ENCODE measurements at regions not wholly inside any gene's neighbourhood (a gene's known extent, or its start where the extent isn't known, plus 50 kb on each side); places are given as distances from the start of the nearest gene placed in this dataset.

DNA sequence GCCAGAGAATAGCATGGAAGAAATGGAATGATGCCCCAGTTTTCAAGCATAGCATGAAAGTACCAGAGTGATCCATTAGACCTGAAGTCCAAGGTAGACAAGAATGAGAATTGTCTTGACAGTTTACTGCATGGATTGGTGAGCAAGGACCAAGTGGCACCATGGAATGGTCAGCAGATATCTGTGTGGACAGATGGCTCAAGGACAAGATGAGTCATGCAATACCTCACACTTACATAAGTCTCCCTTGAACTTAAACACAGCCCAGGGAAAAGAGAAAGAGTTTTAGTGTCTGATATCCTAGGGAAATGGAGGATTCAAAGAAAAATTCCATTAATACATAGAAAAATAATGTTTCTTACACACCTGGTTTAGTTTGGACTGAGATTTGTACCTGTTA, 195.2 kb downstream of the MRPL39 start:
- Histone ChIP-seq H3K9ac (ENCODE audit: low read length) (no peak overlapping the region), H3K79me2 (ENCODE audit: control insufficient read depth, insufficient read depth, low read length, poor library complexity) (no peaks in the 10 kb centered on the region), H2AK5ac (ENCODE audit: low read length) (no peak overlapping the region), H2AFZ (ENCODE audit: insufficient read depth, low read length, poor library complexity) (no peak overlapping the region), H3K4me2 (ENCODE audit: low read length) (no peak overlapping the region), H2BK5ac (ENCODE audit: low read depth, low read length, poor library complexity) (no peak overlapping the region), H4K8ac (ENCODE audit: low read depth, low read length) (no peak overlapping the region), H3K79me1 (ENCODE audit: low read length) (no peaks in the 10 kb centered on the region), H3K4me3 (ENCODE audit: low read depth, low read length) (no peak overlapping the region), H3K14ac (ENCODE audit: low read length) (no peak overlapping the region), H3K4ac (ENCODE audit: low read depth, low read length) (no peak overlapping the region), H3K4me1 (ENCODE audit: control insufficient read depth in 1 of 2, insufficient read depth in 2 of 2, low read length in 2 of 2) (no peaks in the 10 kb centered on the region), H4K91ac (ENCODE audit: low read depth, low read length) (no peak overlapping the region), H3K9me3 (ENCODE audit: insufficient read depth, low read depth, low read length) (peaks cover 2% of the 10 kb centered on the region), H4K12ac (ENCODE audit: low read depth, low read length) (no peak overlapping the region), H3K27me3 (ENCODE audit: insufficient read depth, low read length) (no peaks in the 10 kb centered on the region), H3K36me3 (ENCODE audit: control insufficient read depth in 1 of 2, insufficient read depth in 2 of 2, low read length in 2 of 2) (no peaks in the 10 kb centered on the region), H3K23ac (ENCODE audit: low read length) (no peak overlapping the region), H3K27ac (ENCODE audit: low read depth, low read length) (no peak overlapping the region), H2BK120ac (ENCODE audit: insufficient read depth, low read length, poor library complexity) (no peak overlapping the region), H2BK12ac (ENCODE audit: low read length) (no peak overlapping the region), H3K18ac (ENCODE audit: low read length) (no peak overlapping the region)
- DNase-seq: no peak

DNA sequence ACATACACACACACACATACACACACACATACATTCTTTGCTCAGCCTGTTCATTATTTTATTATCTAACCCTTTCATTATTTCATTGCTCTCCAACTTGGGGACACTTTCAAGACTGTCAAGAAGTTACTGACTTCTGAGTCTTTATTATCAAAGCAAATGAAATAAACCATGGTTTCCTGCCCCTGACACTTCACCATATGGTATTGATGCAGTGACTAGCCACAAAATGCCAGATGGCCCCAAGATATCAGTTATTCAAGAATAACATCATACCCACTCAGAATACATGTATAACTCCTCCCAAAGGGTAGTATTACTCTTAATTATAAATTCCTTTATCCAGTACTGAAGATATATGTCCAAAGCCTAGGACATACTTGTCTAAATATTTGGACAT, 197.3 kb downstream of the MRPL39 start:
- Histone ChIP-seq H3K9me3 (ENCODE audit: insufficient read depth, low read depth, low read length) (peaks cover 2% of the 10 kb centered on the region), H3K27ac (ENCODE audit: low read depth, low read length) (no peak overlapping the region), H4K8ac (ENCODE audit: low read depth, low read length) (no peak overlapping the region), H3K4me3 (ENCODE audit: low read depth, low read length) (no peak overlapping the region), H3K23ac (ENCODE audit: low read length) (no peak overlapping the region), H3K4me1 (ENCODE audit: control insufficient read depth in 1 of 2, insufficient read depth in 2 of 2, low read length in 2 of 2) (no peaks in the 10 kb centered on the region), H4K91ac (ENCODE audit: low read depth, low read length) (no peak overlapping the region), H3K79me2 (ENCODE audit: control insufficient read depth, insufficient read depth, low read length, poor library complexity) (no peaks in the 10 kb centered on the region), H2BK120ac (ENCODE audit: insufficient read depth, low read length, poor library complexity) (no peak overlapping the region), H3K9ac (ENCODE audit: low read length) (no peak overlapping the region), H3K4me2 (ENCODE audit: low read length) (no peak overlapping the region), H3K4ac (ENCODE audit: low read depth, low read length) (no peak overlapping the region), H2AK5ac (ENCODE audit: low read length) (no peak overlapping the region), H2AFZ (ENCODE audit: insufficient read depth, low read length, poor library complexity) (no peak overlapping the region), H3K36me3 (ENCODE audit: control insufficient read depth in 1 of 2, insufficient read depth in 2 of 2, low read length in 2 of 2) (no peaks in the 10 kb centered on the region), H3K27me3 (ENCODE audit: insufficient read depth, low read length) (no peaks in the 10 kb centered on the region), H2BK12ac (ENCODE audit: low read length) (no peak overlapping the region), H2BK5ac (ENCODE audit: low read depth, low read length, poor library complexity) (no peak overlapping the region), H4K12ac (ENCODE audit: low read depth, low read length) (no peak overlapping the region), H3K14ac (ENCODE audit: low read length) (no peak overlapping the region), H3K79me1 (ENCODE audit: low read length) (no peaks in the 10 kb centered on the region), H3K18ac (ENCODE audit: low read length) (no peak overlapping the region)
- no peak for DNase-seq

DNA sequence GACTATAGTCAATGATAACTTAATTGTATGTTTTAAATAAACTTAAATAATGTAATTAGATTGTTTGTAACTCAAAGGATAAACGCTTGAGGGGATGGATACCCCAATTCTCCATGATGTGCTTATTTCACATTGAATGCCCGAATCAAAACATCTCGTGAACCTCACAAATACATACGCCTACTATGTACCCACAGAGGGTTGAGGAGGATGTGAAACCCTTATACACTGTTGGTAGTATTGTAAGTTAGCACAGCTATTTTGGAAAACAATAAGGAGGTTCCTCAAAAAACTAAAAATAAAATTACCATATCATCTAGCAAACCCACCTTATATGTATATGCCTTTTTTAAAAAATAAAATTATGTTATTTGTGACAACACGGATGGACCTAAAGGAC, 198.6 kb downstream of the MRPL39 start:
- Histone ChIP-seq H3K27me3 (ENCODE audit: insufficient read depth, low read length) (no peaks in the 10 kb centered on the region), H3K4me2 (ENCODE audit: low read length) (no peak overlapping the region), H3K14ac (ENCODE audit: low read length) (no peak overlapping the region), H3K27ac (ENCODE audit: low read depth, low read length) (no peak overlapping the region), H3K79me2 (ENCODE audit: control insufficient read depth, insufficient read depth, low read length, poor library complexity) (no peaks in the 10 kb centered on the region), H3K4ac (ENCODE audit: low read depth, low read length) (no peak overlapping the region), H2AK5ac (ENCODE audit: low read length) (no peak overlapping the region), H2BK12ac (ENCODE audit: low read length) (no peak overlapping the region), H3K36me3 (ENCODE audit: control insufficient read depth in 1 of 2, insufficient read depth in 2 of 2, low read length in 2 of 2) (no peaks in the 10 kb centered on the region), H2BK5ac (ENCODE audit: low read depth, low read length, poor library complexity) (no peak overlapping the region), H3K9me3 (ENCODE audit: insufficient read depth, low read depth, low read length) (no peaks in the 10 kb centered on the region), H3K18ac (ENCODE audit: low read length) (no peak overlapping the region), H2BK120ac (ENCODE audit: insufficient read depth, low read length, poor library complexity) (no peak overlapping the region), H3K23ac (ENCODE audit: low read length) (no peak overlapping the region), H3K4me1 (ENCODE audit: control insufficient read depth in 1 of 2, insufficient read depth in 2 of 2, low read length in 2 of 2) (no peaks in the 10 kb centered on the region), H2AFZ (ENCODE audit: insufficient read depth, low read length, poor library complexity) (no peak overlapping the region), H3K79me1 (ENCODE audit: low read length) (no peaks in the 10 kb centered on the region), H3K9ac (ENCODE audit: low read length) (no peak overlapping the region), H3K4me3 (ENCODE audit: low read depth, low read length) (no peak overlapping the region), H4K12ac (ENCODE audit: low read depth, low read length) (no peak overlapping the region), H4K8ac (ENCODE audit: low read depth, low read length) (no peak overlapping the region), H4K91ac (ENCODE audit: low read depth, low read length) (no peak overlapping the region)
- no peak for DNase-seq
- WGBS (ENCODE audit: extremely low coverage, insufficient coverage, insufficient read length): no CpG with 5 or more reads among the region's 5 CpGs

DNA sequence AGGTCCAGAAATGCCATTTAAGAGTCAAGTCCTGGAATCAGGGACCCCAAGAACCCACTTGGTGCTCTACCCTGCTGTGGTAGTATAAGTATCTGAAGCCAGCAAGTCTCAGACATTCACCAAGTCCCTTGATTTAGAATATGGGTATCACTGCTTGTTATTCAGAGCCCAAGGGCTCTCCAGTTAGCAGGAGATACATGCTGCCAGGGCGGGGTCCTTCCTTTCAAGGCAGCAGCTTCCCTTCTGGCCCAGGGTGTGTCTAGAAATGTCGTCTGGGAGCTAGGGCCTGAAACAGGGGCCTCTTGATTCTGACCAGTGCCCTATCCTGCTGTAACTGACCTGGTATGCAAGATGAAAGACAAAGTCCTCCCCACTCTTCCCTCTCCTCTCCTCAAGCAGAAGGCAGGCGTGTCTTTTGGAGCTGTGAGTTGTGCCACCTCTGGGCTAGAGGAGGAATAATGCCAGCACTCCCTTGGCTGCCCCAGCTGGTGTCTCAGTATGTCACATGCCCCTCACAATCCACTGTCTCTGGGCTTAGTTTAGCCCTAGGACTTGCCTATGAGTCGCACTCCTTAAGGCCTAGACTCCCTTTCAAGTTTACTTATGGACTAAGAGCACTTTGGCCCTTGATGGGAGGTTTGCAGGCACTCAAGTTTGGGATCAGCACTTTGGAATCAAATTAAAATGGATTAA, 200.2 kb downstream of the MRPL39 start:
- no peak overlapping the region for H4K12ac ChIP-seq (ENCODE audit: low read depth, low read length)
- no peak overlapping the region for H2AK5ac ChIP-seq (ENCODE audit: low read length)
- H2BK12ac ChIP-seq (ENCODE audit: low read length): no peak overlapping the region
- no peaks in the 10 kb centered on the region for H3K36me3 ChIP-seq (ENCODE audit: control insufficient read depth in 1 of 2, insufficient read depth in 2 of 2, low read length in 2 of 2)
- no peak overlapping the region for H2AFZ ChIP-seq (ENCODE audit: insufficient read depth, low read length, poor library complexity)
- no peak overlapping the region for H3K4me3 ChIP-seq (ENCODE audit: low read depth, low read length)
- H3K9me3 ChIP-seq (ENCODE audit: insufficient read depth, low read depth, low read length): peaks cover 2% of the 10 kb centered on the region
- H3K79me1 ChIP-seq (ENCODE audit: low read length): no peaks in the 10 kb centered on the region
- no peak for DNase-seq
- no peak overlapping the region for H4K8ac ChIP-seq (ENCODE audit: low read depth, low read length)
- no peak overlapping the region for H2BK5ac ChIP-seq (ENCODE audit: low read depth, low read length, poor library complexity)
- H2BK120ac ChIP-seq (ENCODE audit: insufficient read depth, low read length, poor library complexity): no peak overlapping the region
- H3K18ac ChIP-seq (ENCODE audit: low read length): no peak overlapping the region
- H3K4ac ChIP-seq (ENCODE audit: low read depth, low read length): no peak overlapping the region
- no peak overlapping the region for H3K27ac ChIP-seq (ENCODE audit: low read depth, low read length)
- no peak overlapping the region for H3K14ac ChIP-seq (ENCODE audit: low read length)
- no peak overlapping the region for H4K91ac ChIP-seq (ENCODE audit: low read depth, low read length)
- H3K4me2 ChIP-seq (ENCODE audit: low read length): no peak overlapping the region
- no peaks in the 10 kb centered on the region for H3K27me3 ChIP-seq (ENCODE audit: insufficient read depth, low read length)
- no peak overlapping the region for H3K9ac ChIP-seq (ENCODE audit: low read length)
- no peaks in the 10 kb centered on the region for H3K4me1 ChIP-seq (ENCODE audit: control insufficient read depth in 1 of 2, insufficient read depth in 2 of 2, low read length in 2 of 2)
- no peak overlapping the region for H3K23ac ChIP-seq (ENCODE audit: low read length)
- H3K79me2 ChIP-seq (ENCODE audit: control insufficient read depth, insufficient read depth, low read length, poor library complexity): no peaks in the 10 kb centered on the region
- WGBS (ENCODE audit: extremely low coverage, insufficient coverage, insufficient read length): no CpG with 5 or more reads among the region's 4 CpGs
